Gastrocnemius medialis (tissue), 4 donors: ENCODE measurements at regions not wholly inside any gene's neighbourhood (a gene's known extent, or its start where the extent isn't known, plus 50 kb on each side); places are given as distances from the start of the nearest gene placed in this dataset.
A peak's percentile ranks its signal among the peaks of the same experiment; 100 is the strongest.

ENCODE experiments used
- ATAC-seq, 2 donors: fragments of 150-250 bp; one replicate each; pipeline ENCODE4 v1.9.1; 2016
- DNase-seq, 2 donors: peaks; one replicate each; pipeline ENCODE4 v3.0.0-alpha.2; 2019
- H3K27ac ChIP-seq, 4 donors: fragments of 200-600 bp; sonication (generic); 1 replicate in 1 of 4; 2 replicates in 3 of 4; pipeline ENCODE4 v1.5.1; 2016 to 2018; ENCODE audit warnings: mild to moderate bottlenecking in 2 of 4, moderate library complexity in 1 of 4
- H3K27me3 ChIP-seq, 3 donors: fragments of 200-600 bp; sonication (generic) in 2 of 3; 1 replicate in 1 of 3; 2 replicates in 2 of 3; pipeline versions ENCODE4 v1.5.1 to v1.6.0; 2016 to 2019; ENCODE audit warnings: mild to moderate bottlenecking in 1 of 3, moderate library complexity in 1 of 3
- H3K36me3 ChIP-seq, 2 donors: fragments of 200-600 bp; sonication (generic) in 1 of 2; one replicate each; pipeline ENCODE4 v1.5.1; 2017 to 2018
- H3K4me1 ChIP-seq, 2 donors: fragments of 200-600 bp; sonication (generic) in 1 of 2; one replicate each; pipeline ENCODE4 v1.5.1; 2016 to 2017; ENCODE audit warnings: mild to moderate bottlenecking in 2 of 2
- H3K4me3 ChIP-seq, 4 donors: fragments of 200-600 bp; sonication (generic) in 3 of 4; 1 replicate in 1 of 4; 2 replicates in 3 of 4; pipeline ENCODE4 v1.5.1; 2016 to 2019; ENCODE audit warnings: mild to moderate bottlenecking in 2 of 4
- H3K9me3 ChIP-seq, 3 donors: fragments of 200-600 bp; sonication (generic) in 2 of 3; 1 replicate in 1 of 3; 2 replicates in 2 of 3; pipeline ENCODE4 v1.5.1; 2016 to 2019
- CTCF ChIP-seq, 5 experiments: fragments of 450-650 bp in 3 of 5; fragments of 200-600 bp in 2 of 5; sonication (generic) in 2 of 5; IDR thresholded peaks in 4 of 5; conservative IDR thresholded peaks in 1 of 5; 1 replicate in 4 of 5; 2 replicates in 1 of 5; pipeline ENCODE4 v1.5.1; 2016 to 2019; ENCODE audit warnings: antibody characterized with exemption in 5 of 5, mild to moderate bottlenecking in 3 of 5, moderate library complexity in 3 of 5
- POLR2A ChIP-seq, 2 donors: fragments of 450-650 bp; IDR thresholded peaks; one replicate each; pipeline ENCODE4 v1.6.1; 2017; ENCODE audit warnings: antibody characterized with exemption in 2 of 2, mild to moderate bottlenecking in 2 of 2, moderate library complexity in 2 of 2
- in situ Hi-C, 4 donors: fragments of 200-750 bp; cut with MboI; loops; one replicate each; pipeline versions ENCODE4 v1.15.0 to v1.8.0; 2017; ENCODE audit warnings: low sequenced_read_pairs in 4 of 4
- intact Hi-C: fragments of 100-400 bp; cut with DNase I; formaldehyde crosslinking; loops from one replicate; pipeline ENCODE4 v1.15.1; 2023; ENCODE audit warnings: low total_unique reads

- ATAC-seq, result peak; percentile 86 to 88
Observed at GRCh38 chr5:142439207-142439860, 114.5 kb upstream of the SPRY4 start.

GRCh38 chr5:142438573-142438972, 113.8 kb upstream of the SPRY4 start:
- no peaks in the 10 kb centered on the region for H3K9me3 ChIP-seq
- peak in 1 of 2 donors; percentile 30 for ATAC-seq
- in situ Hi-C loops, result no loop called here
- DNase-seq, result no peak
- no peak for TF ChIP-seq POLR2A (IDR thresholded peaks at IDR 0.05)
- no peak for TF ChIP-seq CTCF (IDR thresholded peaks at IDR 0.05 in 4 of 5, conservative IDR thresholded peaks at IDR 0.05 in 1 of 5)
- H3K27ac ChIP-seq, result peak overlapping the region in 3 of 4 donors; percentile 7 to 42 (median 41)
- no peaks in the 10 kb centered on the region for H3K27me3 ChIP-seq
- peak overlapping the region in 1 of 4 donors; percentile 20 for H3K4me3 ChIP-seq
- H3K4me1 ChIP-seq, result no peaks in the 10 kb centered on the region
- intact Hi-C loops, result loop anchor here (10.0 kb wide), 1 partner anchor 114 kb away; the partner anchor contains the start of gene SPRY4
- H3K36me3 ChIP-seq, result no peaks in the 10 kb centered on the region

More at GRCh38 chr5:142439207-142439860, 114.5 kb upstream of the SPRY4 start:
- Histone ChIP-seq H3K27ac (peak overlapping the region in 3 of 4 donors; percentile 7 to 44 (median 42)), H3K9me3 (no peaks in the 10 kb centered on the region), H3K36me3 (no peaks in the 10 kb centered on the region), H3K4me1 (no peaks in the 10 kb centered on the region), H3K4me3 (peak overlapping the region in 1 of 4 donors; percentile 20), H3K27me3 (no peaks in the 10 kb centered on the region)
- TF ChIP-seq CTCF (IDR thresholded peaks at IDR 0.05 in 4 of 5, conservative IDR thresholded peaks at IDR 0.05 in 1 of 5), result no peak
- no peak for TF ChIP-seq POLR2A (IDR thresholded peaks at IDR 0.05)
- DNase-seq, result no peak
- in situ Hi-C loops (no loop called here), intact Hi-C loops (loop anchor here (10.0 kb wide), 1 partner anchor 115 kb away; the partner anchor contains the start of gene SPRY4)

GRCh38 chr5:142437563-142437962, 112.7 kb upstream of the SPRY4 start:
- H3K27ac ChIP-seq, result no peak overlapping the region
- intact Hi-C loops, result loop anchor here (10.0 kb wide), 1 partner anchor 113 kb away; the partner anchor contains the start of gene SPRY4
- TF ChIP-seq POLR2A (IDR thresholded peaks at IDR 0.05), result no peak
- TF ChIP-seq CTCF (IDR thresholded peaks at IDR 0.05 in 4 of 5, conservative IDR thresholded peaks at IDR 0.05 in 1 of 5), result no peak

GRCh38 chr5:142435410-142436115, 110.7 kb upstream of the SPRY4 start:
- Histone ChIP-seq H3K27ac (no peak overlapping the region), H3K27me3 (no peaks in the 10 kb centered on the region), H3K4me1 (no peaks in the 10 kb centered on the region), H3K9me3 (no peaks in the 10 kb centered on the region), H3K4me3 (no peak overlapping the region), H3K36me3 (no peaks in the 10 kb centered on the region)
- no peak for DNase-seq
- TF ChIP-seq CTCF (IDR thresholded peaks at IDR 0.05 in 4 of 5, conservative IDR thresholded peaks at IDR 0.05 in 1 of 5) (no peak), POLR2A (IDR thresholded peaks at IDR 0.05) (no peak)
- intact Hi-C loops, result loop anchor here (10.0 kb wide), 1 partner anchor 111 kb away; the partner anchor contains the start of gene SPRY4
- in situ Hi-C loops, result no loop called here
- ATAC-seq, result no peak

More at GRCh38 chr5:142437563-142437962, 112.7 kb upstream of the SPRY4 start:
- H3K9me3 ChIP-seq, result no peaks in the 10 kb centered on the region
- DNase-seq, result no peak
- in situ Hi-C loops, result no loop called here
- no peaks in the 10 kb centered on the region for H3K27me3 ChIP-seq
- no peaks in the 10 kb centered on the region for H3K4me1 ChIP-seq
- no peak overlapping the region for H3K4me3 ChIP-seq
- H3K36me3 ChIP-seq, result no peaks in the 10 kb centered on the region
- no peak for ATAC-seq
